Panc1 (cell line): ENCODE measurements at regions not wholly inside any gene's neighbourhood (a gene's known extent, or its start where the extent isn't known, plus 50 kb on each side); places are given as distances from the start of the nearest gene placed in this dataset.

Experiments
- ATAC-seq: fragments of 200-7000 bp; cut with Tn5 transposase; 2 replicates; pipeline ENCODE4 v1.9.1; 2020; ENCODE audit warnings: mild to moderate bottlenecking, moderate library complexity
- BruUV-seq: library from RNA; stranded (reverse); fragments of 400-500 nt; replicated peaks from 2 replicates; lab custom pipeline; 2021; lab: Mats Ljungman, UMichigan
- CTCF ChIA-PET: fragments of 300-600 bp; sonication (Branson Sonifier 250); formaldehyde crosslinking; loops from one replicate; lab custom pipeline; 2022; ENCODE audit warnings: antibody characterized with exemption; lab: Charles Lee
- POLR2A ChIA-PET: fragments of 300-600 bp; sonication (Branson Sonifier 250); formaldehyde crosslinking; loops from one replicate; lab custom pipeline; 2022; ENCODE audit warnings: antibody characterized with exemption; lab: Charles Lee
- DNase-seq: peaks from one replicate; pipeline ENCODE4 v3.0.0-alpha.2; 2010; ENCODE audit warnings: low read depth, low spot score
- H3K27ac ChIP-seq: 2 replicates; pipeline ENCODE4 v1.5.1; 2011; ENCODE audit warnings: mild to moderate bottlenecking, low read length, inconsistent platforms
- H3K27me3 ChIP-seq: fragments of 200-500 bp; sonication (Bioruptor generic); 2 replicates; pipeline ENCODE4 v1.6.0; 2014; ENCODE audit warnings: low read length, inconsistent platforms; ENCODE audit not compliant: control insufficient read depth, insufficient read depth
- H3K36me3 ChIP-seq: fragments of 200-500 bp; sonication (Bioruptor generic); 2 replicates; pipeline ENCODE4 v1.5.1; 2014; ENCODE audit warnings: inconsistent platforms, mild to moderate bottlenecking, low read length, moderate library complexity; ENCODE audit not compliant: control insufficient read depth, insufficient read depth
- H3K4me1 ChIP-seq: 2 replicates; pipeline ENCODE4 v1.5.1; 2011; ENCODE audit warnings: inconsistent platforms, mild to moderate bottlenecking, low read length, moderate library complexity; ENCODE audit not compliant: control insufficient read depth, insufficient read depth
- H3K4me3 ChIP-seq, 2 experiments: 2 replicates each; pipeline ENCODE4 v1.5.1; 2011 to 2012; ENCODE audit warnings: low read depth in 2 of 2, low read length in 2 of 2, mild to moderate bottlenecking in 2 of 2, inconsistent platforms in 1 of 2, moderate library complexity in 1 of 2
- H3K9me3 ChIP-seq: fragments of 200-500 bp; sonication (Bioruptor generic); 2 replicates; pipeline ENCODE4 v1.5.1; 2014; ENCODE audit warnings: low read depth, mild to moderate bottlenecking, inconsistent platforms, low read length, moderate library complexity; ENCODE audit not compliant: control insufficient read depth, insufficient read depth
- POLR2AphosphoS5 ChIP-seq: IDR thresholded peaks from 2 replicates; pipeline ENCODE4 v1.6.1; 2012; ENCODE audit warnings: mild to moderate bottlenecking, low read depth, low read length, moderate library complexity
- SIN3A ChIP-seq: IDR thresholded peaks from 2 replicates; pipeline ENCODE4 v1.6.1; 2012; ENCODE audit warnings: low read depth, mild to moderate bottlenecking, low read length, moderate library complexity, borderline replicate concordance; ENCODE audit not compliant: insufficient read depth
- TCF7L2 ChIP-seq: IDR thresholded peaks from 2 replicates; pipeline ENCODE4 v1.6.1; 2011; ENCODE audit warnings: mild to moderate bottlenecking, low read depth, low read length, inconsistent platforms
- in situ Hi-C: cut with HindIII; loops from 2 replicates; pipeline ENCODE4 v1.10.0; 2016; ENCODE audit warnings: low sequenced_read_pairs, low pct_unique_long_range_greater_than_20kb
- intact Hi-C: fragments of 100-400 bp; cut with micrococcal nuclease; formaldehyde crosslinking; loops from one replicate; pipeline ENCODE4 v1.10.0; 2022; ENCODE audit not compliant: unreplicated experiment
- TF ChIP-seq, protein P1 (sequence below): fragments of 450-650 bp; IDR thresholded peaks from 2 replicates; pipeline ENCODE4 v1.5.1; 2017; ENCODE audit warnings: mild to moderate bottlenecking
- TF ChIP-seq, protein P2 (sequence below), 2 experiments: IDR thresholded peaks; 2 replicates each; pipeline ENCODE4 v1.6.1; 2011 to 2012; ENCODE audit warnings: low read depth in 2 of 2, control low read depth in 1 of 2, low read length in 1 of 2, mild to moderate bottlenecking in 1 of 2, moderate library complexity in 1 of 2; ENCODE audit not compliant: insufficient read depth in 1 of 2

GRCh38 chr3:126267976-126268615, 87.7 kb upstream of the ALDH1L1 start:
- H3K36me3 ChIP-seq, result no peaks in the 10 kb centered on the region; the same call in 1 of the 2 replicates
- peaks cover 13% of the 10 kb centered on the region for H3K4me1 ChIP-seq
- POLR2A ChIA-PET, result no interaction called here
- TF ChIP-seq, protein P1, sequence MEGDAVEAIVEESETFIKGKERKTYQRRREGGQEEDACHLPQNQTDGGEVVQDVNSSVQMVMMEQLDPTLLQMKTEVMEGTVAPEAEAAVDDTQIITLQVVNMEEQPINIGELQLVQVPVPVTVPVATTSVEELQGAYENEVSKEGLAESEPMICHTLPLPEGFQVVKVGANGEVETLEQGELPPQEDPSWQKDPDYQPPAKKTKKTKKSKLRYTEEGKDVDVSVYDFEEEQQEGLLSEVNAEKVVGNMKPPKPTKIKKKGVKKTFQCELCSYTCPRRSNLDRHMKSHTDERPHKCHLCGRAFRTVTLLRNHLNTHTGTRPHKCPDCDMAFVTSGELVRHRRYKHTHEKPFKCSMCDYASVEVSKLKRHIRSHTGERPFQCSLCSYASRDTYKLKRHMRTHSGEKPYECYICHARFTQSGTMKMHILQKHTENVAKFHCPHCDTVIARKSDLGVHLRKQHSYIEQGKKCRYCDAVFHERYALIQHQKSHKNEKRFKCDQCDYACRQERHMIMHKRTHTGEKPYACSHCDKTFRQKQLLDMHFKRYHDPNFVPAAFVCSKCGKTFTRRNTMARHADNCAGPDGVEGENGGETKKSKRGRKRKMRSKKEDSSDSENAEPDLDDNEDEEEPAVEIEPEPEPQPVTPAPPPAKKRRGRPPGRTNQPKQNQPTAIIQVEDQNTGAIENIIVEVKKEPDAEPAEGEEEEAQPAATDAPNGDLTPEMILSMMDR, result no peak
- TF ChIP-seq SIN3A (no peak), TCF7L2 (no peak), POLR2AphosphoS5 (no peak)
- TF ChIP-seq, protein P2, sequence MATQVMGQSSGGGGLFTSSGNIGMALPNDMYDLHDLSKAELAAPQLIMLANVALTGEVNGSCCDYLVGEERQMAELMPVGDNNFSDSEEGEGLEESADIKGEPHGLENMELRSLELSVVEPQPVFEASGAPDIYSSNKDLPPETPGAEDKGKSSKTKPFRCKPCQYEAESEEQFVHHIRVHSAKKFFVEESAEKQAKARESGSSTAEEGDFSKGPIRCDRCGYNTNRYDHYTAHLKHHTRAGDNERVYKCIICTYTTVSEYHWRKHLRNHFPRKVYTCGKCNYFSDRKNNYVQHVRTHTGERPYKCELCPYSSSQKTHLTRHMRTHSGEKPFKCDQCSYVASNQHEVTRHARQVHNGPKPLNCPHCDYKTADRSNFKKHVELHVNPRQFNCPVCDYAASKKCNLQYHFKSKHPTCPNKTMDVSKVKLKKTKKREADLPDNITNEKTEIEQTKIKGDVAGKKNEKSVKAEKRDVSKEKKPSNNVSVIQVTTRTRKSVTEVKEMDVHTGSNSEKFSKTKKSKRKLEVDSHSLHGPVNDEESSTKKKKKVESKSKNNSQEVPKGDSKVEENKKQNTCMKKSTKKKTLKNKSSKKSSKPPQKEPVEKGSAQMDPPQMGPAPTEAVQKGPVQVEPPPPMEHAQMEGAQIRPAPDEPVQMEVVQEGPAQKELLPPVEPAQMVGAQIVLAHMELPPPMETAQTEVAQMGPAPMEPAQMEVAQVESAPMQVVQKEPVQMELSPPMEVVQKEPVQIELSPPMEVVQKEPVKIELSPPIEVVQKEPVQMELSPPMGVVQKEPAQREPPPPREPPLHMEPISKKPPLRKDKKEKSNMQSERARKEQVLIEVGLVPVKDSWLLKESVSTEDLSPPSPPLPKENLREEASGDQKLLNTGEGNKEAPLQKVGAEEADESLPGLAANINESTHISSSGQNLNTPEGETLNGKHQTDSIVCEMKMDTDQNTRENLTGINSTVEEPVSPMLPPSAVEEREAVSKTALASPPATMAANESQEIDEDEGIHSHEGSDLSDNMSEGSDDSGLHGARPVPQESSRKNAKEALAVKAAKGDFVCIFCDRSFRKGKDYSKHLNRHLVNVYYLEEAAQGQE (IDR thresholded peaks at IDR 0.05; ENCODE audit: insufficient read depth in 1 of 2, low read depth in 2 of 2, low read length in 1 of 2), result no peak
- H3K9me3 ChIP-seq, result no peaks in the 10 kb centered on the region
- no TSS peak for BruUV-seq
- H3K4me3 ChIP-seq, result no peak overlapping the region
- ATAC-seq (no peak), DNase-seq (no peak)
- peak overlapping the region; percentile 60 for H3K27ac ChIP-seq
- intact Hi-C loops (no loop called here), in situ Hi-C loops (no loop called here)
- no peaks in the 10 kb centered on the region for H3K27me3 ChIP-seq
- CTCF ChIA-PET, result no interaction called here

DNA sequence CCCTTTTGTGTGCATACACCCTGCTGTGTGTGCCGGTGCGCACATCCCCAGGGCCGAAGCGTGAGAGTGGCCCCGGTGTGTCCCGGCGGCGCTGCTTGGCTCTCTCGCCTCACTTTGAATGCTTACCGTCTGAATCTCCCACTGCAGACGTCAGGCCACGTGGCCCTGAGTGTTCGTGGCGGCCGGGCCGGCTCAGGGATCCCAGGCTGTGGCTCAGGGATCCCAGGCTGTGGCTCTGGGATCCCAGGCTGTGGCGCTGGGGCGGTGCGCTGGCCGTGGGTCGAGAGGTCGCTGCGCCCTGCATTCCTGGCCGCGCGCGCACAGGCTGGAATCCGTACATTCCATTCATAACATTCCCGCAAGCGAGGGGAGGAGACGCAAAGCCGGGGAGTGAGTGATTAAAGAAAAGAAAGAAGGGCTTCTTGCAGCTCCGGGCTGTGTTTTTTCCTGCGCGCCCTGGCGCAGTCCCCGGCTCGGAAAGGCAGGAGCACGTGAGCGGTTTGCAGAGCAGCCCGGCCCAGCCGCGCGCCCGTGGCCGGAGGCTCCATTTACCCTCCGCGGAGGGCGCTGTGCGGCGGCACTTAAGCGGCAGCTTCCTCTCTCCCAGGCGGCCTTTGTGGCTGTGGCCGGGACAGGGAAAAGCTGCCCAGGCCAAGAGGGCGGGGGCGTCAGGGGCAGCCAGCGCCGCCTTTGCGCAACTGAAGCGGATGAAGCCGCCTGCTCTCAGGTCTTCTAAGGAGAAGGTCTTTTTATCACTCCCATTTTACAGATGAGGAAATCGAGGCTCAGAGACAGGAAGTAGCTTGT, 87.0 kb upstream of the ALDH1L1 start:
- Histone ChIP-seq H3K27ac (peak overlapping the region; percentile 60), H3K9me3 (no peaks in the 10 kb centered on the region), H3K27me3 (no peaks in the 10 kb centered on the region), H3K4me1 (peaks cover 13% of the 10 kb centered on the region), H3K36me3 (no peaks in the 10 kb centered on the region; the same call in 1 of the 2 replicates), H3K4me3 (peak overlapping the region; percentile 39 to 56)
- no peak for TF ChIP-seq POLR2AphosphoS5
- TF ChIP-seq, protein P1, result no peak
- TF ChIP-seq, protein P2 (IDR thresholded peaks at IDR 0.05; ENCODE audit: insufficient read depth in 1 of 2, low read depth in 2 of 2, low read length in 1 of 2), result no peak
- TF ChIP-seq TCF7L2, result no peak
- no peak for TF ChIP-seq SIN3A
- BruUV-seq, result no TSS peak
- DNase-seq, result no peak
- intact Hi-C loops, result no loop called here
- ATAC-seq, result peak; percentile 88
- POLR2A ChIA-PET, result no interaction called here
- in situ Hi-C loops, result no loop called here
- CTCF ChIA-PET, result no interaction called here
